Duodenal mucosa (tissue), 2 donors: ENCODE measurements at regions not wholly inside any gene's neighbourhood (a gene's known extent, or its start where the extent isn't known, plus 50 kb on each side); places are given as distances from the start of the nearest gene placed in this dataset.
"Not testable (repeated sequence)": the region's sequence is repeated elsewhere in the genome, so short reads cannot be mapped to it uniquely, and the experiment has no call there.

ENCODE experiments used
- H3K27ac ChIP-seq: one replicate; pipeline ENCODE4 v1.7.0; 2013; ENCODE audit warnings: low read depth, low read length
- H3K27me3 ChIP-seq, 2 donors: one replicate each; pipeline ENCODE4 v1.7.0; 2013; ENCODE audit warnings: low read length in 2 of 2, control low read depth in 1 of 2; ENCODE audit not compliant: insufficient read depth in 2 of 2, control insufficient read depth in 1 of 2
- H3K36me3 ChIP-seq, 2 donors: one replicate each; pipeline ENCODE4 v1.7.0; 2013; ENCODE audit warnings: low read length in 2 of 2, control low read depth in 1 of 2; ENCODE audit not compliant: insufficient read depth in 2 of 2, control insufficient read depth in 1 of 2
- H3K4me1 ChIP-seq, 2 donors: one replicate each; pipeline ENCODE4 v1.7.0; 2013; ENCODE audit warnings: low read length in 2 of 2, control low read depth in 1 of 2; ENCODE audit not compliant: insufficient read depth in 2 of 2, control insufficient read depth in 1 of 2
- H3K4me3 ChIP-seq, 2 donors: one replicate each; pipeline ENCODE4 v1.7.0; 2013; ENCODE audit warnings: low read length in 2 of 2, low read depth in 1 of 2
- H3K9ac ChIP-seq, 2 donors: one replicate each; pipeline ENCODE4 v1.7.0; 2013; ENCODE audit warnings: low read length in 2 of 2, low read depth in 1 of 2
- H3K9me3 ChIP-seq, 2 donors: one replicate each; pipeline ENCODE4 v1.7.0; 2013; ENCODE audit warnings: low read length in 2 of 2, control low read depth in 1 of 2; ENCODE audit not compliant: control insufficient read depth in 1 of 2

GRCh38 chr1:149229813-149230212 is 126.5 kb upstream of the NBPF9 start:
- H3K4me1 ChIP-seq, H3K4me3 ChIP-seq, H3K27ac ChIP-seq, H3K9ac ChIP-seq, H3K9me3 ChIP-seq, H3K36me3 ChIP-seq, H3K27me3 ChIP-seq: not testable (repeated sequence)

- H3K9me3 ChIP-seq, H3K27me3 ChIP-seq, H3K4me1 ChIP-seq, H3K4me3 ChIP-seq, H3K9ac ChIP-seq, H3K27ac ChIP-seq, H3K36me3 ChIP-seq: not testable (repeated sequence)
Observed at GRCh38 chr1:149234926-149235914, 131.9 kb upstream of the NBPF9 start.

GRCh38 chr1:149237515-149237914 is 134.2 kb upstream of the NBPF9 start:
- H3K9me3 ChIP-seq, H3K27me3 ChIP-seq, H3K36me3 ChIP-seq, H3K4me1 ChIP-seq, H3K27ac ChIP-seq, H3K9ac ChIP-seq, H3K4me3 ChIP-seq: not testable (repeated sequence)

GRCh38 chr1:149239897-149240508 is 136.7 kb upstream of the NBPF9 start:
- not testable (repeated sequence) for H3K27me3 ChIP-seq, H3K9me3 ChIP-seq, H3K4me3 ChIP-seq, H3K9ac ChIP-seq, H3K36me3 ChIP-seq, H3K27ac ChIP-seq, H3K4me1 ChIP-seq

- not testable (repeated sequence) for H3K9ac ChIP-seq, H3K27ac ChIP-seq
Observed at GRCh38 chr1:149240530-149240929, 137.2 kb upstream of the NBPF9 start.

GRCh38 chr1:149241272-149241671 is 137.9 kb upstream of the NBPF9 start:
- H3K27ac ChIP-seq, H3K4me1 ChIP-seq, H3K27me3 ChIP-seq, H3K9ac ChIP-seq, H3K4me3 ChIP-seq, H3K9me3 ChIP-seq, H3K36me3 ChIP-seq: not testable (repeated sequence)

More at GRCh38 chr1:149240530-149240929, 137.2 kb upstream of the NBPF9 start:
- not testable (repeated sequence) for H3K27me3 ChIP-seq, H3K4me3 ChIP-seq, H3K9me3 ChIP-seq, H3K4me1 ChIP-seq, H3K36me3 ChIP-seq

GRCh38 chr1:149243572-149243971 is 140.2 kb upstream of the NBPF9 start:
- H3K9ac ChIP-seq, H3K27ac ChIP-seq, H3K9me3 ChIP-seq, H3K4me3 ChIP-seq, H3K27me3 ChIP-seq, H3K36me3 ChIP-seq, H3K4me1 ChIP-seq: not testable (repeated sequence)

GRCh38 chr1:149244621-149245020 is 141.3 kb upstream of the NBPF9 start:
- H3K4me3 ChIP-seq, H3K27me3 ChIP-seq, H3K36me3 ChIP-seq, H3K27ac ChIP-seq, H3K9ac ChIP-seq, H3K9me3 ChIP-seq, H3K4me1 ChIP-seq: not testable (repeated sequence)

- not testable (repeated sequence) for H3K4me1 ChIP-seq, H3K27ac ChIP-seq, H3K9ac ChIP-seq, H3K27me3 ChIP-seq, H3K36me3 ChIP-seq, H3K4me3 ChIP-seq, H3K9me3 ChIP-seq
Observed at GRCh38 chr1:149246212-149246611, 142.9 kb upstream of the NBPF9 start.

GRCh38 chr1:149248610-149249009 is 145.3 kb upstream of the NBPF9 start:
- not testable (repeated sequence) for H3K4me1 ChIP-seq, H3K4me3 ChIP-seq

More at GRCh38 chr1:149248610-149249009, 145.3 kb upstream of the NBPF9 start:
- H3K27ac ChIP-seq, H3K36me3 ChIP-seq, H3K9ac ChIP-seq, H3K27me3 ChIP-seq, H3K9me3 ChIP-seq: not testable (repeated sequence)
